ENCODE measurements at regions not wholly inside any gene's neighbourhood (a gene's known extent, or its start where the extent isn't known, plus 50 kb on each side); places are given as distances from the start of the nearest gene placed in this dataset.

- no peak overlapping the region for H3K4me3 ChIP-seq (ENCODE audit: low read length)
- H3K9ac ChIP-seq (ENCODE audit: low read length) = no peak overlapping the region
- no peaks in the 10 kb centered on the region for H3K36me3 ChIP-seq (ENCODE audit: control insufficient read depth, insufficient read depth, low read length)
- no peaks in the 10 kb centered on the region for H3K4me1 ChIP-seq (ENCODE audit: control insufficient read depth, insufficient read depth, low read length)
- no peak overlapping the region for H3K27ac ChIP-seq (ENCODE audit: low read depth, low read length)
- H3K27me3 ChIP-seq (ENCODE audit: control insufficient read depth, insufficient read depth, low read length) = no peaks in the 10 kb centered on the region
These were observed 51.3 kb upstream of the BOD1 start for GRCh38 chr5:173667702-173668101.

DNA sequence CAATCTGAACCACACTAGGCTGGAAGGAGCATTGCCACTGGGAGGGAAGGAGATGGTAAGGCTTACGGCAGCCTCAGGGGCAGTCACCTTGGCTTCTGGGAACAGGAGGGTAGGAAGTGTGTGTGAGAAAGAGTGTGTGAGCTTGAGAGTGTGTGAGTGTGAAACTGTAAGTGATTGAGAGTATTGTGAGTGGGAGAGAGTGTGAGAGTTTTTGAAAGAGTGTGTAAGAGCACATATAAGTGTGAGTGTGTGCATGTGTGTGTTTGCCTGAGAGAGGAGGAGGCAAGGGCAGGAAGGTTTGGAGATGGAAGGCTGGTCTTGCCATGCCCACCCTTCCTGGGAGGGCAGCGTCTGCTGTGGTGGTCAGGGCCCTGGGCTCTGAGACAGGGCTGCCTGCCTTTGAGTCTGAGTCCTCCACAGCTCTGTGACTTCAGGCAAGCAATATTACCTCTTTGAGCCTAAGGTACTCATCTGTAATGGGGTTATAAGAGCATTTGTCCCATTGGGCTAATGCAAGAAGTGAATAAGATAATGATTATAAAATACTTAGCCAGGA lies 51.9 kb upstream of the BOD1 start:
- no peaks in the 10 kb centered on the region for H3K36me3 ChIP-seq (ENCODE audit: control insufficient read depth, insufficient read depth, low read length)
- no peaks in the 10 kb centered on the region for H3K4me1 ChIP-seq (ENCODE audit: control insufficient read depth, insufficient read depth, low read length)
- no peak overlapping the region for H3K4me3 ChIP-seq (ENCODE audit: low read length)
- H3K27me3 ChIP-seq (ENCODE audit: control insufficient read depth, insufficient read depth, low read length) = no peaks in the 10 kb centered on the region
- H3K9ac ChIP-seq (ENCODE audit: low read length) = no peak overlapping the region
- no peak overlapping the region for H3K27ac ChIP-seq (ENCODE audit: low read depth, low read length)

- H3K4me3 ChIP-seq (ENCODE audit: low read length) = no peak overlapping the region
- H3K36me3 ChIP-seq (ENCODE audit: control insufficient read depth, insufficient read depth, low read length) = no peaks in the 10 kb centered on the region
- H3K4me1 ChIP-seq (ENCODE audit: control insufficient read depth, insufficient read depth, low read length) = no peaks in the 10 kb centered on the region
- no peak overlapping the region for H3K9ac ChIP-seq (ENCODE audit: low read length)
- H3K27me3 ChIP-seq (ENCODE audit: control insufficient read depth, insufficient read depth, low read length) = no peaks in the 10 kb centered on the region
- no peak overlapping the region for H3K27ac ChIP-seq (ENCODE audit: low read depth, low read length)
These were observed 52.5 kb upstream of the BOD1 start for GRCh38 chr5:173668910-173669309.

GRCh38 chr5:173669483-173669882 lies 53.0 kb upstream of the BOD1 start:
- Histone ChIP-seq H3K36me3 (ENCODE audit: control insufficient read depth, insufficient read depth, low read length) (no peaks in the 10 kb centered on the region), H3K27me3 (ENCODE audit: control insufficient read depth, insufficient read depth, low read length) (no peaks in the 10 kb centered on the region), H3K27ac (ENCODE audit: low read depth, low read length) (no peak overlapping the region), H3K9ac (ENCODE audit: low read length) (no peak overlapping the region), H3K4me1 (ENCODE audit: control insufficient read depth, insufficient read depth, low read length) (no peaks in the 10 kb centered on the region), H3K4me3 (ENCODE audit: low read length) (no peak overlapping the region)

DNA sequence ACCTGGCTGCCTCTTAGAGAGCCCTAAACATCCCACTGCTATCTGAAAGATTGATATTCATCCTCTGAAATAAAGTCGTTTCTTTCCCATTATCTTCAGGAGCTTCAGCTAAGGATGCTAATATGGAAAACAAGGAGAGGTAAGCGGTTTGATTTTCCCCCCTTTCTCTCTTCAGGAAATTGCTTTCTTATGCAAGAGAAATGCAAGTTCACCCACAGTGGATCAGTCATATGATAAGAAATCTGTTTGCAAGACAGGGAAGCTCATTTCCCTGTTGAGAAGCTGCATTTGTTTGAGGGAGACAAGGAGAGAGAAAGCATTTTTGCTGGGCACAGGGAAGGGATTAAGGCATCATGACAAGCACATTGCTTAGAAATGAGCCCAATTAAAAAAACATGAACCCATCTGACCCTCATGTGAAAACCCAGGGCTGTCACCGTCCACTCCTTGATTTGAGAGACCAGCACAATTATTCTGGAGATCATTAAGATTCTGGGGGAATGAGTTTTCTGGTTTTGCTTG lies 53.7 kb upstream of the BOD1 start:
- no peaks in the 10 kb centered on the region for H3K27me3 ChIP-seq (ENCODE audit: control insufficient read depth, insufficient read depth, low read length)
- no peak overlapping the region for H3K27ac ChIP-seq (ENCODE audit: low read depth, low read length)
- H3K4me3 ChIP-seq (ENCODE audit: low read length) = no peak overlapping the region
- H3K4me1 ChIP-seq (ENCODE audit: control insufficient read depth, insufficient read depth, low read length) = no peaks in the 10 kb centered on the region
- H3K36me3 ChIP-seq (ENCODE audit: control insufficient read depth, insufficient read depth, low read length) = no peaks in the 10 kb centered on the region
- no peak overlapping the region for H3K9ac ChIP-seq (ENCODE audit: low read length)

GRCh38 chr5:173670791-173671120 lies 54.3 kb upstream of the BOD1 start:
- Histone ChIP-seq H3K27ac (ENCODE audit: low read depth, low read length) (no peak overlapping the region), H3K9ac (ENCODE audit: low read length) (no peak overlapping the region), H3K27me3 (ENCODE audit: control insufficient read depth, insufficient read depth, low read length) (no peaks in the 10 kb centered on the region)

DNA sequence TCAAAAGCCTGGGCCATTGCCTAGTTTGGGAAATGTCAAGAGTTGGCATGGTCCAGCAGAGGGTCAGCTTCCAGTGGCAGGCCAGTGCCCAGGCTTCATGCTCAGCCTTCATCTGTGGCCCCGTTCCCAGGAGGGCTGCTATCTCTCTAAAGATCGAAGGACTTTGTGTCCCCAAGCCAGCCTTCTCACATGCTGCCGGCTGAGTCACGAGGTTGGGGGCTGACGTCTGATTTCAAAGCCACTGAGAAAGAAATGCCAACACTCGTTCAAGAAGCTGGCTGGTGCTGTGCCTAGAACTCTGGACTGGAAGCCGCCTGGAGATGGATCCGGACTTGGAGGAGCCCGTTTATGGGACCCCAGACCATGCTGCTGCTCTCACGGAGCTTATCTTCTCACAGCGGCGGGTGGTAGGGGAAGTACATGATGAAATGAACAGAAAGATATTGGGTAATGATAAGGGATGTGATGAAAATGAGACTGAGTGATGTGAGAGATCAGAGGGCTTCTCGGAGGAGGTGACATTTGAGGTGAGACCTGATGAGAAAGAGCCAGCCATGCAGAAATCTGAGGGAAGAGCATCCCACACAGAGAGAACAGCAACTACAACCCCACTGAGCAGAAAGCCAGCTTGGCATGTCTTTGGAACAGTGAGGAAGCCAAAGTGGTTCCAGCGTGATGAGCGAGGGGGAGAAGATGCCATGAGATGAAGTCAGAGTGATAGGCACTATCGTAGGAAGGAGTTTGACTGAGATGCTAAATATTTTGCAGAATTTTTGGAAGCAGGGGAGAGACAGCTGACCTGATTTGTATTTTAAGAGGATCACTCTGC lies 54.9 kb upstream of the BOD1 start:
- Histone ChIP-seq H3K9ac (ENCODE audit: low read length) (no peak overlapping the region), H3K36me3 (ENCODE audit: control insufficient read depth, insufficient read depth, low read length) (no peaks in the 10 kb centered on the region), H3K4me3 (ENCODE audit: low read length) (no peak overlapping the region)

More at GRCh38 chr5:173670791-173671120, 54.3 kb upstream of the BOD1 start:
- Histone ChIP-seq H3K4me1 (ENCODE audit: control insufficient read depth, insufficient read depth, low read length) (no peaks in the 10 kb centered on the region), H3K36me3 (ENCODE audit: control insufficient read depth, insufficient read depth, low read length) (no peaks in the 10 kb centered on the region), H3K4me3 (ENCODE audit: low read length) (no peak overlapping the region)

DNA sequence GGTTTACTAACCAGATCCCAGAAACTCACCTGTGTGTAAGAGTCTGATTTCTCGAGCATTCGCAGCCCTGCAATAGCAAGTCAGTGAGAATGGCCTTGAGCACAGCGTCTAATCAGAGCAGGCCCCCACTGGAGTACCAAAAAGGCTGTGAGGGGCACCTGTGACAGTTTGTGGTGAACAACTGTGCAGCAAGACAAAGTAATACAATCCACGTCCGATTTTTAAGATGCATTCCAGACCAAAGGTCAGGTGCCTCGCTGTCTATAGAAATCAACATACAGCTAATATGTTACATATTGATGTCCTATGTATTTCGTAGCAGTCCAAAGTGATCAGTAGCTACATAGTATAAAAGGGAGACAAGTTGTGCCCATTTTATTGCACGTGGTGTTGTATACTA lies 55.7 kb upstream of the BOD1 start:
- Histone ChIP-seq H3K27ac (ENCODE audit: low read depth, low read length) (no peak overlapping the region), H3K4me1 (ENCODE audit: control insufficient read depth, insufficient read depth, low read length) (no peaks in the 10 kb centered on the region), H3K36me3 (ENCODE audit: control insufficient read depth, insufficient read depth, low read length) (no peaks in the 10 kb centered on the region), H3K27me3 (ENCODE audit: control insufficient read depth, insufficient read depth, low read length) (no peaks in the 10 kb centered on the region), H3K4me3 (ENCODE audit: low read length) (no peak overlapping the region), H3K9ac (ENCODE audit: low read length) (no peak overlapping the region)

More for the DNA sequence above, 54.9 kb upstream of the BOD1 start:
- Histone ChIP-seq H3K27me3 (ENCODE audit: control insufficient read depth, insufficient read depth, low read length) (no peaks in the 10 kb centered on the region), H3K4me1 (ENCODE audit: control insufficient read depth, insufficient read depth, low read length) (no peaks in the 10 kb centered on the region), H3K27ac (ENCODE audit: low read depth, low read length) (no peak overlapping the region)

DNA sequence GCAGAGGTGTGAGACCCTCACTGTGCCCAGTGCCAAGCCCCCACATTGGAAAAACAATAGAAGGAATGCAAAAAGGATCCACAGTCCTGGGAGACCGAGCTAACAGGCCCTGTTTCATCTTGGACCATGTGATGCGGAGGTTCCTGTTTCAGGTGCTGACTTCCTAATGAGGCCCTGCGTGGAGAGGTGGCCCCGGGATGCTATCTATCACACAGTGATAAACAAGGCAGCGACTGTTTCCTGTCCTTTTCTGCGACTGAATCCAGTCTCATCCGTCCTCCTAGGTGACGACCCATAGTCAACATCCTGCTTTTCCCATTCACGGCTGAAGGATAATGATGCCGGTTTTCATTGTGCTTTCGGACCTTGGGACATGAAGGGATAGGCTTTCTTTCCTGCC lies 56.4 kb upstream of the BOD1 start:
- no peak overlapping the region for H3K4me3 ChIP-seq (ENCODE audit: low read length)
- H3K9ac ChIP-seq (ENCODE audit: low read length) = no peak overlapping the region
- no peaks in the 10 kb centered on the region for H3K36me3 ChIP-seq (ENCODE audit: control insufficient read depth, insufficient read depth, low read length)
- no peaks in the 10 kb centered on the region for H3K27me3 ChIP-seq (ENCODE audit: control insufficient read depth, insufficient read depth, low read length)
- H3K27ac ChIP-seq (ENCODE audit: low read depth, low read length) = no peak overlapping the region
- no peaks in the 10 kb centered on the region for H3K4me1 ChIP-seq (ENCODE audit: control insufficient read depth, insufficient read depth, low read length)

DNA sequence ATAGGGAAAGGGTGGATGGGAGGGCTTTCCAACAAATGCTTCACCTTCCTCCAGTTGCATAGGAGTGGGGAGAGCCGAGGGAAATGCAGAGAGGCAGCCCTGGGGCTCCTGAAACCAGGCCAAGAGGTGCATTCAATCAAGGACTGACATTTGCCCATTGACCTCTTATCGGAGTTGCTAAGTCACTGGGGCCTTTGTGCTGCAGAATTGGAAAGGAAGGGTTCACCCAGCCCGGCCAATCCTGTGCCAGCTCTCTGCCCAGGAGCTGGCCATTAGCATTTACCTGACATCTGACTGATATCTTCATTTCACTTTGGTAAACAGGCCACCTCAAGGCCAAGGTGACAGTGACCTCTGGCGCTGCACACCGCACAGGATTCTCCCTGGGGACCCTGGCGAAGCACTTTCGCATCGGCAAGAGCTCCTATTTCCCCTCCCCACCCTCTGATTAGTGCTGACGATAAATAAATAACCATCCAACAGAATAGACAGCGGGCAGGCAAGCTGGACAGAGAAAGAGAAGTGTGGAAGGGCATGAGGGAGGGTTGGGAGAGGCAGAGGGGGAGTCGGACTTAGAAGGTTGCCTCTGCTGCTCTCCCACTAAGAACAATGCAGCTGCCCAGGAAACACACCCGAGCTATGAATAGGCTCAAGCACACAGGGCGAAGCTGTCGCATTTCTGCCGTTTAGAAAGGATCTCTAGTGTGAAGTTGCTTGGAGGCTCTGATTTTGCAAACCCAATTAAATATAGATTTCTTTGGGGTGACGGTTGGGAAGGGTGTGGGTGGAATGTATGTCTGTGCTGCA lies 57.0 kb upstream of the BOD1 start:
- Histone ChIP-seq H3K36me3 (ENCODE audit: control insufficient read depth, insufficient read depth, low read length) (no peaks in the 10 kb centered on the region), H3K4me3 (ENCODE audit: low read length) (no peak overlapping the region), H3K27me3 (ENCODE audit: control insufficient read depth, insufficient read depth, low read length) (no peaks in the 10 kb centered on the region), H3K9ac (ENCODE audit: low read length) (no peak overlapping the region), H3K27ac (ENCODE audit: low read depth, low read length) (no peak overlapping the region), H3K4me1 (ENCODE audit: control insufficient read depth, insufficient read depth, low read length) (no peaks in the 10 kb centered on the region)

GRCh38 chr5:173675287-173675996 lies 59.0 kb upstream of the BOD1 start:
- H3K27ac ChIP-seq (ENCODE audit: low read depth, low read length) = no peak overlapping the region
- no peak overlapping the region for H3K9ac ChIP-seq (ENCODE audit: low read length)
- H3K36me3 ChIP-seq (ENCODE audit: control insufficient read depth, insufficient read depth, low read length) = no peaks in the 10 kb centered on the region
- H3K27me3 ChIP-seq (ENCODE audit: control insufficient read depth, insufficient read depth, low read length) = no peaks in the 10 kb centered on the region
- H3K4me3 ChIP-seq (ENCODE audit: low read length) = no peak overlapping the region
- no peaks in the 10 kb centered on the region for H3K4me1 ChIP-seq (ENCODE audit: control insufficient read depth, insufficient read depth, low read length)

- Histone ChIP-seq H3K9ac (ENCODE audit: low read length) (no peak overlapping the region), H3K4me1 (ENCODE audit: control insufficient read depth, insufficient read depth, low read length) (no peaks in the 10 kb centered on the region), H3K27ac (ENCODE audit: low read depth, low read length) (no peak overlapping the region), H3K27me3 (ENCODE audit: control insufficient read depth, insufficient read depth, low read length) (no peaks in the 10 kb centered on the region), H3K4me3 (ENCODE audit: low read length) (no peak overlapping the region), H3K36me3 (ENCODE audit: control insufficient read depth, insufficient read depth, low read length) (no peaks in the 10 kb centered on the region)
These were observed 59.9 kb upstream of the BOD1 start for GRCh38 chr5:173676375-173676774.
